Thyroid gland (tissue), 4 donors: ENCODE measurements at regions not wholly inside any gene's neighbourhood (a gene's known extent, or its start where the extent isn't known, plus 50 kb on each side); places are given as distances from the start of the nearest gene placed in this dataset.

Experiments used
- DNase-seq, 2 donors: peaks; one replicate each; pipeline ENCODE4 v3.0.0-alpha.2; 2019
- H3K27ac ChIP-seq, 3 donors: fragments of 200-600 bp; sonication (generic); 1 replicate in 2 of 3; 2 replicates in 1 of 3; pipeline ENCODE4 v1.5.1; 2016 to 2019; ENCODE audit warnings: mild to moderate bottlenecking in 1 of 3, moderate library complexity in 1 of 3
- H3K27me3 ChIP-seq: fragments of 200-600 bp; sonication (generic); one replicate; pipeline ENCODE4 v1.5.1; 2019
- H3K36me3 ChIP-seq, 2 donors: fragments of 200-600 bp; sonication (generic); one replicate each; pipeline ENCODE4 v1.5.1; 2016 to 2019
- H3K4me1 ChIP-seq, 2 donors: fragments of 200-600 bp; sonication (generic); one replicate each; pipeline ENCODE4 v1.5.1; 2017 to 2019
- H3K4me3 ChIP-seq, 3 donors: fragments of 200-600 bp; sonication (generic); replicated peaks in 1 of 3; 1 replicate in 2 of 3; 2 replicates in 1 of 3; pipeline ENCODE4 v1.5.1; 2016; ENCODE audit warnings: mild to moderate bottlenecking in 1 of 3
- H3K9me3 ChIP-seq: fragments of 200-600 bp; sonication (generic); one replicate; pipeline ENCODE4 v1.5.1; 2017
- CTCF ChIP-seq, 6 experiments: fragments of 200-600 bp in 3 of 6; fragments of 450-650 bp in 3 of 6; sonication (generic) in 3 of 6; IDR thresholded peaks; one replicate each; pipeline ENCODE4 v1.5.1; 2016 to 2019; ENCODE audit warnings: antibody characterized with exemption in 6 of 6, mild to moderate bottlenecking in 2 of 6, inconsistent platforms in 1 of 6, moderate library complexity in 1 of 6
- POLR2A ChIP-seq, 2 donors: fragments of 450-650 bp; IDR thresholded peaks; one replicate each; pipeline ENCODE4 v1.6.1; 2017; ENCODE audit warnings: antibody characterized with exemption in 2 of 2, mild to moderate bottlenecking in 2 of 2, moderate library complexity in 1 of 2
- WGBS, 2 donors: methylation state at CpG; one replicate each; pipeline ENCODE4 v1.1.5; 2017; 5-methylcytosine and 5-hydroxymethylcytosine counted together
- intact Hi-C: fragments of 100-400 bp; cut with DNase I; formaldehyde crosslinking; loops from one replicate; pipeline ENCODE4 v1.15.1; 2023

- TF ChIP-seq CTCF (IDR thresholded peaks at IDR 0.05) (no peak), POLR2A (IDR thresholded peaks at IDR 0.05) (no peak)
- intact Hi-C loops = no loop called here
- no peaks in the 10 kb centered on the region for H3K36me3 ChIP-seq
- no peaks in the 10 kb centered on the region for H3K4me1 ChIP-seq
- no peak for DNase-seq
- WGBS, 2 donors = 90 to 91% methylated on average over 2 of the region's 2 CpGs
- H3K27me3 ChIP-seq = no peaks in the 10 kb centered on the region
- H3K9me3 ChIP-seq = no peaks in the 10 kb centered on the region
- H3K4me3 ChIP-seq = no peak overlapping the region
- H3K27ac ChIP-seq = no peak overlapping the region
Measured at GRCh38 chr20:22740829-22741228, 156.5 kb upstream of the FOXA2 start.

GRCh38 chr20:22744341-22745193 lies 160.2 kb upstream of the FOXA2 start:
- Histone ChIP-seq H3K4me1 (no peaks in the 10 kb centered on the region), H3K27me3 (no peaks in the 10 kb centered on the region), H3K9me3 (no peaks in the 10 kb centered on the region), H3K36me3 (no peaks in the 10 kb centered on the region), H3K27ac (no peak overlapping the region), H3K4me3 (no peak overlapping the region)
- 52 to 73% methylated on average over 2 of the region's 2 CpGs for WGBS, 2 donors
- TF ChIP-seq POLR2A (IDR thresholded peaks at IDR 0.05) = no peak
- no peak for TF ChIP-seq CTCF (IDR thresholded peaks at IDR 0.05)
- intact Hi-C loops = no loop called here
- DNase-seq = no peak

GRCh38 chr20:22745194-22745500 lies 160.8 kb upstream of the FOXA2 start:
- TF ChIP-seq POLR2A (IDR thresholded peaks at IDR 0.05) = no peak
- TF ChIP-seq CTCF (IDR thresholded peaks at IDR 0.05) = no peak
- WGBS, 2 donors = 61 to 65% methylated on average over 1 of the region's 1 CpG

GRCh38 chr20:22746957-22747356 lies 162.6 kb upstream of the FOXA2 start:
- DNase-seq = no peak
- WGBS, 2 donors = 91 to 93% methylated on average over 5 of the region's 5 CpGs
- TF ChIP-seq CTCF (IDR thresholded peaks at IDR 0.05) (no peak), POLR2A (IDR thresholded peaks at IDR 0.05) (no peak)
- Histone ChIP-seq H3K9me3 (no peaks in the 10 kb centered on the region), H3K36me3 (no peaks in the 10 kb centered on the region), H3K4me3 (no peak overlapping the region), H3K27me3 (no peaks in the 10 kb centered on the region), H3K27ac (no peak overlapping the region), H3K4me1 (no peaks in the 10 kb centered on the region)
- intact Hi-C loops = no loop called here

More at GRCh38 chr20:22745194-22745500, 160.8 kb upstream of the FOXA2 start:
- H3K9me3 ChIP-seq = no peaks in the 10 kb centered on the region
- no peak overlapping the region for H3K27ac ChIP-seq
- no peak for DNase-seq
- no peak overlapping the region for H3K4me3 ChIP-seq
- no peaks in the 10 kb centered on the region for H3K4me1 ChIP-seq
- intact Hi-C loops = no loop called here
- H3K36me3 ChIP-seq = no peaks in the 10 kb centered on the region
- no peaks in the 10 kb centered on the region for H3K27me3 ChIP-seq

- H3K36me3 ChIP-seq = no peaks in the 10 kb centered on the region
- H3K4me3 ChIP-seq = no peak overlapping the region
- no peaks in the 10 kb centered on the region for H3K27me3 ChIP-seq
- H3K9me3 ChIP-seq = no peaks in the 10 kb centered on the region
- 75 to 100% methylated on average over 1 of the region's 1 CpG for WGBS, 2 donors
- no peak for TF ChIP-seq CTCF (IDR thresholded peaks at IDR 0.05)
- TF ChIP-seq POLR2A (IDR thresholded peaks at IDR 0.05) = no peak
- no peak overlapping the region for H3K27ac ChIP-seq
- intact Hi-C loops = no loop called here
- H3K4me1 ChIP-seq = no peaks in the 10 kb centered on the region
- DNase-seq = no peak
Measured at GRCh38 chr20:22752324-22752723, 168.0 kb upstream of the FOXA2 start.
